ENCODE measurements at regions not wholly inside any gene's neighbourhood (a gene's known extent, or its start where the extent isn't known, plus 50 kb on each side); places are given as distances from the start of the nearest gene placed in this dataset.

GRCh38 chr3:99084826-99085225 is 183.3 kb upstream of the DCBLD2 start:
- DNase-seq = no peak
- Mint-ChIP-seq H3K27me3 (ENCODE audit: insufficient read depth, unreplicated experiment) (peaks cover 16% of the 10 kb centered on the region), H3K27ac (ENCODE audit: unreplicated experiment) (no peak overlapping the region), H3K9me3 (ENCODE audit: unreplicated experiment) (no peaks in the 10 kb centered on the region), H3K4me3 (ENCODE audit: unreplicated experiment) (no peak overlapping the region), H3K36me3 (ENCODE audit: insufficient read depth, unreplicated experiment) (no peaks in the 10 kb centered on the region), H3K4me1 (ENCODE audit: low read depth, unreplicated experiment) (no peaks in the 10 kb centered on the region)
- H3K27me3 ChIP-seq (replicated peaks; ENCODE audit: control insufficient read depth, insufficient read depth, low read length) = no peaks in the 10 kb centered on the region
- no TSS peak for BruUV-seq (replicated peaks)
- H3K4me1 ChIP-seq = no peaks in the 10 kb centered on the region
- ChIA-PET CTCF (no interaction called here), POLR2A (no interaction called here)
- TF ChIP-seq, protein P1, sequence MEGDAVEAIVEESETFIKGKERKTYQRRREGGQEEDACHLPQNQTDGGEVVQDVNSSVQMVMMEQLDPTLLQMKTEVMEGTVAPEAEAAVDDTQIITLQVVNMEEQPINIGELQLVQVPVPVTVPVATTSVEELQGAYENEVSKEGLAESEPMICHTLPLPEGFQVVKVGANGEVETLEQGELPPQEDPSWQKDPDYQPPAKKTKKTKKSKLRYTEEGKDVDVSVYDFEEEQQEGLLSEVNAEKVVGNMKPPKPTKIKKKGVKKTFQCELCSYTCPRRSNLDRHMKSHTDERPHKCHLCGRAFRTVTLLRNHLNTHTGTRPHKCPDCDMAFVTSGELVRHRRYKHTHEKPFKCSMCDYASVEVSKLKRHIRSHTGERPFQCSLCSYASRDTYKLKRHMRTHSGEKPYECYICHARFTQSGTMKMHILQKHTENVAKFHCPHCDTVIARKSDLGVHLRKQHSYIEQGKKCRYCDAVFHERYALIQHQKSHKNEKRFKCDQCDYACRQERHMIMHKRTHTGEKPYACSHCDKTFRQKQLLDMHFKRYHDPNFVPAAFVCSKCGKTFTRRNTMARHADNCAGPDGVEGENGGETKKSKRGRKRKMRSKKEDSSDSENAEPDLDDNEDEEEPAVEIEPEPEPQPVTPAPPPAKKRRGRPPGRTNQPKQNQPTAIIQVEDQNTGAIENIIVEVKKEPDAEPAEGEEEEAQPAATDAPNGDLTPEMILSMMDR (IDR thresholded peaks at IDR 0.05; ENCODE audit: insufficient read depth in 1 of 2, low read depth in 1 of 2, low read length in 1 of 2, severe bottlenecking in 1 of 2, unreplicated experiment in 1 of 2) = no peak
- intact Hi-C loops (cut with micrococcal nuclease; ENCODE audit: unreplicated experiment) = loop anchor here (10.0 kb wide), 1 partner anchor 60 kb away; no protein-coding TSS in a partner anchor
- no peaks in the 10 kb centered on the region for H3K36me3 ChIP-seq (ENCODE audit: control insufficient read depth, insufficient read depth, low read length)
- no peak overlapping the region for H3K4me3 ChIP-seq (ENCODE audit: low read depth, low read length)
- H3K9me3 ChIP-seq = no peaks in the 10 kb centered on the region

DNA sequence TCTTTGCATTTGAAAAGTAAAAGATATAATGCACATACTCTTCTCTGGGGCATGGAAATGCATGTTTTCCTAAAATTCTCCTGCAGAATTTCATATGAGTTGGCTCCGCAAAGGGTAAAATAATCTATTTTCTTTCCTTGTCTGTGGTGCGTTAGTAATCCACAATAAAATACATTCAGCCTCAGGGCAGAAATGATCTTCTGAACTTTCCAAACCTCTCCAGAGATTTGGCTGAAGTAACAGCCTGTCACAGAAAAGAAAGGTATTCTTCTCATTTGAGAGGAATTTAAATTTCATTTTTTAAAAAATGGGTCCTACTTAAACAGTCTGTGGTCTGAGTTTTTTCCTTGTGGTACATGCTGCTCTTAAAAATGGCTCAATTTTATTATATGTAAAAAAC is 182.7 kb upstream of the DCBLD2 start:
- Histone ChIP-seq H3K27me3 (replicated peaks; ENCODE audit: control insufficient read depth, insufficient read depth, low read length) (no peaks in the 10 kb centered on the region), H3K4me1 (no peaks in the 10 kb centered on the region), H3K4me3 (ENCODE audit: low read depth, low read length) (no peak overlapping the region), H3K36me3 (ENCODE audit: control insufficient read depth, insufficient read depth, low read length) (no peaks in the 10 kb centered on the region), H3K9me3 (no peaks in the 10 kb centered on the region)
- DNase-seq = no peak
- BruUV-seq (replicated peaks) = no TSS peak
- ChIA-PET POLR2A (no interaction called here), CTCF (no interaction called here)
- intact Hi-C loops (cut with micrococcal nuclease; ENCODE audit: unreplicated experiment) = loop anchor here (10.0 kb wide), 1 partner anchor 59 kb away; no protein-coding TSS in a partner anchor
- Mint-ChIP-seq H3K27ac (ENCODE audit: unreplicated experiment) (no peak overlapping the region), H3K9me3 (ENCODE audit: unreplicated experiment) (no peaks in the 10 kb centered on the region), H3K27me3 (ENCODE audit: insufficient read depth, unreplicated experiment) (peaks cover 15% of the 10 kb centered on the region), H3K36me3 (ENCODE audit: insufficient read depth, unreplicated experiment) (no peaks in the 10 kb centered on the region), H3K4me3 (ENCODE audit: unreplicated experiment) (no peak overlapping the region), H3K4me1 (ENCODE audit: low read depth, unreplicated experiment) (no peaks in the 10 kb centered on the region)
- TF ChIP-seq, protein P1 (IDR thresholded peaks at IDR 0.05; ENCODE audit: insufficient read depth in 1 of 2, low read depth in 1 of 2, low read length in 1 of 2, severe bottlenecking in 1 of 2, unreplicated experiment in 1 of 2) = no peak

GRCh38 chr3:99071096-99071495 is 169.6 kb upstream of the DCBLD2 start:
- POLR2A ChIA-PET = no interaction called here
- no peaks in the 10 kb centered on the region for H3K9me3 ChIP-seq
- Mint-ChIP-seq H3K36me3 (ENCODE audit: insufficient read depth, unreplicated experiment) (no peaks in the 10 kb centered on the region), H3K4me3 (ENCODE audit: unreplicated experiment) (no peak overlapping the region), H3K9me3 (ENCODE audit: unreplicated experiment) (no peaks in the 10 kb centered on the region), H3K27ac (ENCODE audit: unreplicated experiment) (no peak overlapping the region), H3K27me3 (ENCODE audit: insufficient read depth, unreplicated experiment) (peaks cover 3% of the 10 kb centered on the region), H3K4me1 (ENCODE audit: low read depth, unreplicated experiment) (no peaks in the 10 kb centered on the region)
- no TSS peak for BruUV-seq (replicated peaks)
- TF ChIP-seq, protein P1 (IDR thresholded peaks at IDR 0.05; ENCODE audit: insufficient read depth in 1 of 2, low read depth in 1 of 2, low read length in 1 of 2, severe bottlenecking in 1 of 2, unreplicated experiment in 1 of 2) = no peak
- intact Hi-C loops (cut with micrococcal nuclease; ENCODE audit: unreplicated experiment) = no loop called here
- DNase-seq = no peak
- no peaks in the 10 kb centered on the region for H3K4me1 ChIP-seq
- CTCF ChIA-PET = no interaction called here
- no peak overlapping the region for H3K4me3 ChIP-seq (ENCODE audit: low read depth, low read length)
- no peaks in the 10 kb centered on the region for H3K27me3 ChIP-seq (replicated peaks; ENCODE audit: control insufficient read depth, insufficient read depth, low read length)
- no peaks in the 10 kb centered on the region for H3K36me3 ChIP-seq (ENCODE audit: control insufficient read depth, insufficient read depth, low read length)

Measured in Caco-2 (cell line).